Trophoblast cell (in vitro differentiated cells and primary cell): ENCODE measurements at regions not wholly inside any gene's neighbourhood (a gene's known extent, or its start where the extent isn't known, plus 50 kb on each side); places are given as distances from the start of the nearest gene placed in this dataset.

Experiments used
- DNase-seq, 2 donors: peaks; one replicate each; pipeline ENCODE4 v3.0.0-alpha.2; 2016
- H2AFZ ChIP-seq: 2 replicates; pipeline ENCODE4 v1.6.1; 2013; ENCODE audit warnings: low read length, moderate library complexity, mild to moderate bottlenecking; ENCODE audit not compliant: insufficient read depth, poor library complexity
- H2AK5ac ChIP-seq: 2 replicates; pipeline ENCODE4 v1.6.1; 2013; ENCODE audit warnings: mild to moderate bottlenecking, low read length
- H2BK120ac ChIP-seq: 2 replicates; pipeline ENCODE4 v1.6.1; 2013; ENCODE audit warnings: low read length, mild to moderate bottlenecking, moderate library complexity; ENCODE audit not compliant: insufficient read depth, poor library complexity
- H2BK12ac ChIP-seq: 2 replicates; pipeline ENCODE4 v1.6.1; 2013; ENCODE audit warnings: mild to moderate bottlenecking, low read length, moderate library complexity
- H2BK5ac ChIP-seq: 2 replicates; pipeline ENCODE4 v1.6.1; 2013; ENCODE audit warnings: low read length, low read depth, moderate library complexity, mild to moderate bottlenecking; ENCODE audit not compliant: poor library complexity
- H3K14ac ChIP-seq: 2 replicates; pipeline ENCODE4 v1.6.1; 2013; ENCODE audit warnings: mild to moderate bottlenecking, low read length
- H3K18ac ChIP-seq: 2 replicates; pipeline ENCODE4 v1.6.1; 2013; ENCODE audit warnings: mild to moderate bottlenecking, low read length
- H3K23ac ChIP-seq: 2 replicates; pipeline ENCODE4 v1.6.1; 2013; ENCODE audit warnings: low read length
- H3K27ac ChIP-seq: 2 replicates; pipeline ENCODE4 v1.5.1; 2013; ENCODE audit warnings: low read depth, mild to moderate bottlenecking, inconsistent platforms, low read length, moderate library complexity
- H3K27me3 ChIP-seq: 2 replicates; pipeline ENCODE4 v1.6.1; 2013; ENCODE audit warnings: inconsistent platforms, mild to moderate bottlenecking, low read length, moderate library complexity; ENCODE audit not compliant: insufficient read depth
- H3K36me3 ChIP-seq, 2 experiments: 1 replicate in 1 of 2; 2 replicates in 1 of 2; pipeline ENCODE4 v1.6.1; 2013; ENCODE audit warnings: low read length in 2 of 2, mild to moderate bottlenecking in 2 of 2, moderate library complexity in 1 of 2; ENCODE audit not compliant: insufficient read depth in 2 of 2, control insufficient read depth in 1 of 2
- H3K4ac ChIP-seq: 2 replicates; pipeline ENCODE4 v1.6.1; 2013; ENCODE audit warnings: low read depth, mild to moderate bottlenecking, low read length, moderate library complexity
- H3K4me1 ChIP-seq, 2 experiments: 1 replicate in 1 of 2; 2 replicates in 1 of 2; pipeline ENCODE4 v1.6.1; 2013; ENCODE audit warnings: low read length in 2 of 2, mild to moderate bottlenecking in 2 of 2, moderate library complexity in 1 of 2; ENCODE audit not compliant: insufficient read depth in 2 of 2, control insufficient read depth in 1 of 2
- H3K4me2 ChIP-seq: 2 replicates; pipeline ENCODE4 v1.6.1; 2013; ENCODE audit warnings: inconsistent platforms, mild to moderate bottlenecking, low read length, moderate library complexity
- H3K4me3 ChIP-seq: 2 replicates; pipeline ENCODE4 v1.5.1; 2013; ENCODE audit warnings: mild to moderate bottlenecking, low read depth, low read length, inconsistent platforms
- H3K79me1 ChIP-seq: one replicate; pipeline ENCODE4 v1.6.1; 2013; ENCODE audit warnings: low read length
- H3K79me2 ChIP-seq: 2 replicates; pipeline ENCODE4 v1.6.1; 2013; ENCODE audit warnings: low read length, mild to moderate bottlenecking; ENCODE audit not compliant: control insufficient read depth, insufficient read depth, poor library complexity
- H3K9ac ChIP-seq: 2 replicates; pipeline ENCODE4 v1.6.1; 2013; ENCODE audit warnings: mild to moderate bottlenecking, low read length
- H3K9me3 ChIP-seq: 2 replicates; pipeline ENCODE4 v1.6.1; 2013; ENCODE audit warnings: low read depth, mild to moderate bottlenecking, control low read depth, inconsistent platforms, low read length; ENCODE audit not compliant: insufficient read depth
- H4K12ac ChIP-seq: 2 replicates; pipeline ENCODE4 v1.6.1; 2013; ENCODE audit warnings: low read depth, mild to moderate bottlenecking, low read length, moderate library complexity
- H4K8ac ChIP-seq: 2 replicates; pipeline ENCODE4 v1.6.1; 2013; ENCODE audit warnings: low read depth, mild to moderate bottlenecking, low read length, moderate library complexity
- H4K91ac ChIP-seq: one replicate; pipeline ENCODE4 v1.6.1; 2013; ENCODE audit warnings: low read depth, mild to moderate bottlenecking, low read length, moderate library complexity
- WGBS: extraction: QIAGEN DNeasy Blood & Tissue Kit; methylation state at CpG from one replicate; pipeline ENCODE4 v1.1.7; 2013; ENCODE audit warnings: missing lambda C conversion rate; ENCODE audit not compliant: insufficient read length, insufficient coverage; ENCODE audit errors: extremely low coverage; 5-methylcytosine and 5-hydroxymethylcytosine counted together

DNA sequence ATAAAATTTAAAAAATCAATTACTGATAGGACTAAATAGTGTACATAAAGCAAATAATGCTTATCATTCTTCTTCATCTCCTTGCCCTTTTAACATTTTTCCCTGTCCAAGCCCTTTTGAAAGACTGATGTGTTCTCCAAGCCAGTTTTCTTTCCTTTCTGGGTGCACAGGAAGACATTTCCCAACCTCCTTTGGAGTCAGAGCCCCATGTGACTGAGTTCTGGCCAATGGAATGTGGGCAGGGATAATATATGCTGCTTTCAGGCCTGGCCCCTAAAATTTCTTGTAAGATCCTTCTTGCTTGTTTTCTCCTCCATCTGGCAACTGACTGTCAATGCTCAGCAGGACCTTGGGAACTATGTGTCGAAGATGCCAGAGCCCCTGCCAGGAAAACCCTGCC lies 197.5 kb downstream of the EMX2 start:
- Histone ChIP-seq H3K23ac (no peak overlapping the region), H2AFZ (no peak overlapping the region), H3K9me3 (no peaks in the 10 kb centered on the region), H3K4me1 (no peaks in the 10 kb centered on the region), H3K14ac (no peak overlapping the region), H3K27me3 (no peaks in the 10 kb centered on the region), H3K18ac (no peak overlapping the region), H3K4ac (no peak overlapping the region), H2AK5ac (no peak overlapping the region), H3K79me2 (no peaks in the 10 kb centered on the region), H4K91ac (no peak overlapping the region), H3K79me1 (no peaks in the 10 kb centered on the region), H2BK12ac (no peak overlapping the region), H2BK5ac (no peak overlapping the region), H4K8ac (no peak overlapping the region), H3K36me3 (no peaks in the 10 kb centered on the region), H4K12ac (no peak overlapping the region), H3K27ac (no peak overlapping the region), H2BK120ac (no peak overlapping the region), H3K9ac (no peak overlapping the region), H3K4me3 (no peak overlapping the region), H3K4me2 (no peak overlapping the region)
- DNase-seq, result no peak
- WGBS, result no CpG with 5 or more reads among the region's 1 CpG

DNA sequence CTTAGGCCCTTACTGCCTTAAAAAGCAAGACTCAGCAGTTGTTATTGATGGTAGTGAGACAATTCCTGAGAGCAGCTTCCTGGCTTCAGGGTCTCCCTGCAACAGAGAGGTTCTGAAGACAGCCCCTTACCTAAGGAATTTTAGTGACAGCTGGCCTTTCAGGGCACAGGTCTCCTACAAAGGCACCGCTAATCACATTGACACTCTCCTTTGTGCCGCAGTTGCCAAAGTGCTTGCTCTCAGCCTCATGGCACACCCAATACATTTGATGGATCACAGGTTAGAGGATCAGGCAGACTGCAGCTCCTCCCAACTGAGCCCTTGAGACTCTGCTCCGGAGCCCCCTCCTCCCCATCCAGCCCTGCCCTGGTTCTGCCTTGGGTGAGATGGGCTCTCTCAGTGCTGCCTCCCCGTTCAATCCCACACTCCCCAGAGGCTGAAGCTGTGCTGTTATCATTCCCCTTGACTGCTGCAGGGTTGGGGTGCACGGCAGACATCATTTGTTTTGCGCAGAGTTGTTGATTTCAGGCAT lies 198.2 kb downstream of the EMX2 start:
- H3K14ac ChIP-seq, result no peak overlapping the region

DNA sequence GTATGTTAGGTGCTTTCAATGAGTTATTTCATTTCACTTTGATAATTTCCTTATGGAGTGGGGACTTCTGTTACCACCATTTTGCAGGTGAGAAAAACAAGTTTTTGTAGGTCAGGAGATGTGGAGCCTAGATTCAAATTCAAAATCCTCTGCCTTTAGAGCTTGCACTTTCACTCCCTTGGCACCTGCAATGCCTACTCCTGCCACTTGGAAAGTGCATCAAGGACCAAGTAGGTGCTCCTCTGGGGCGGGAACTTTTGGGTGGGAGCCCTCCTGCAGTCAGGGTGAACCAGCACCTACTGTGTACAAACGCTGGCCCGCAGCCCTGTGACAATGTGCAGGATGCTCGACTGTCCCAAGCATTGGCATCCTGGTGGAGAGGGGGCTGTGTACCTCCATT lies 199.0 kb downstream of the EMX2 start:
- Histone ChIP-seq H3K36me3 (no peaks in the 10 kb centered on the region), H3K18ac (no peak overlapping the region), H3K4me2 (no peak overlapping the region), H3K9ac (no peak overlapping the region), H3K27ac (no peak overlapping the region), H3K14ac (no peak overlapping the region), H3K23ac (no peak overlapping the region), H2BK120ac (no peak overlapping the region), H3K4me3 (no peak overlapping the region), H3K79me1 (no peaks in the 10 kb centered on the region), H2AFZ (no peak overlapping the region), H3K4ac (no peak overlapping the region), H2AK5ac (no peak overlapping the region), H4K12ac (no peak overlapping the region), H3K79me2 (no peaks in the 10 kb centered on the region), H4K91ac (no peak overlapping the region), H3K27me3 (no peaks in the 10 kb centered on the region), H2BK12ac (no peak overlapping the region), H2BK5ac (no peak overlapping the region), H4K8ac (no peak overlapping the region), H3K9me3 (no peaks in the 10 kb centered on the region), H3K4me1 (no peaks in the 10 kb centered on the region)
- no CpG with 5 or more reads among the region's 4 CpGs for WGBS
- DNase-seq, result no peak

More for the DNA sequence above, 198.2 kb downstream of the EMX2 start:
- no peak overlapping the region for H3K4me3 ChIP-seq
- no peak overlapping the region for H4K12ac ChIP-seq
- H3K79me2 ChIP-seq, result no peaks in the 10 kb centered on the region
- H2BK12ac ChIP-seq, result no peak overlapping the region
- no peak overlapping the region for H4K8ac ChIP-seq
- no peaks in the 10 kb centered on the region for H3K4me1 ChIP-seq
- no CpG with 5 or more reads among the region's 6 CpGs for WGBS
- H3K27ac ChIP-seq, result no peak overlapping the region
- H4K91ac ChIP-seq, result no peak overlapping the region
- no peaks in the 10 kb centered on the region for H3K79me1 ChIP-seq
- H2BK5ac ChIP-seq, result no peak overlapping the region
- no peak overlapping the region for H3K18ac ChIP-seq
- no peak overlapping the region for H3K9ac ChIP-seq
- H2AFZ ChIP-seq, result no peak overlapping the region
- H3K27me3 ChIP-seq, result no peaks in the 10 kb centered on the region
- no peak overlapping the region for H2AK5ac ChIP-seq
- no peak for DNase-seq
- no peaks in the 10 kb centered on the region for H3K36me3 ChIP-seq
- H3K4me2 ChIP-seq, result no peak overlapping the region
- H3K23ac ChIP-seq, result no peak overlapping the region
- H3K9me3 ChIP-seq, result no peaks in the 10 kb centered on the region
- no peak overlapping the region for H3K4ac ChIP-seq
- H2BK120ac ChIP-seq, result no peak overlapping the region

DNA sequence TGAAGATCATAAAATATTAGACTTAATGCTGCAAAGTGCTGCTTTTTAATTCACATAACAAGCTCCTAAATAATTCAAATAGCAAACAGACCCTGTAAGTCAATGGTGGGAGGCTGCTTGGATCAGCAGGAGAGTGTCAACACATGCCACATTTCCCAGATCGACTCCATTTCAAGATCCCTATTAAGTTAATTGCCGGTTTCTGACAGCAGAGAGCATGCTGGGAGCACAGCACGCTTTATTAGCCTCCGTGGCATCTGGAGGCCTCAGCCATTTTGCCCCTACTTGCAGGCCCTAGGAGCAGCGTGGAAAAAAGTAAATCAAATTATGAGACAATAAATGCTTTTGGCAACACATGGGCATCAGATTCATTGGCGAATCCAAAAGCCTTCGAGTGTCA lies 201.0 kb downstream of the EMX2 start:
- no peak overlapping the region for H3K23ac ChIP-seq
- no peak for DNase-seq

More for the DNA sequence above, 201.0 kb downstream of the EMX2 start:
- Histone ChIP-seq H3K27ac (no peak overlapping the region), H4K12ac (no peak overlapping the region), H2AK5ac (no peak overlapping the region), H3K4me3 (no peak overlapping the region), H2BK5ac (no peak overlapping the region), H2BK120ac (no peak overlapping the region), H3K18ac (no peak overlapping the region), H2BK12ac (no peak overlapping the region), H3K14ac (no peak overlapping the region), H3K79me2 (no peaks in the 10 kb centered on the region), H4K8ac (no peak overlapping the region), H3K4me2 (no peak overlapping the region), H3K9me3 (no peaks in the 10 kb centered on the region), H4K91ac (no peak overlapping the region), H3K4me1 (no peaks in the 10 kb centered on the region), H3K79me1 (no peaks in the 10 kb centered on the region), H2AFZ (no peak overlapping the region), H3K36me3 (no peaks in the 10 kb centered on the region), H3K27me3 (no peaks in the 10 kb centered on the region), H3K4ac (no peak overlapping the region), H3K9ac (no peak overlapping the region)
- WGBS, result no CpG with 5 or more reads among the region's 7 CpGs
